Effector memory CD8-positive, alpha-beta T cell (primary cell): ENCODE measurements at regions not wholly inside any gene's neighbourhood (a gene's known extent, or its start where the extent isn't known, plus 50 kb on each side); places are given as distances from the start of the nearest gene placed in this dataset.
A peak's percentile ranks its signal among the peaks of the same experiment; 100 is the strongest.

Source experiments
- ATAC-seq: fragments of 150-1000 bp; cut with Tn5 transposase; replicated peaks from 2 replicates; pipeline ENCODE4 v1.10.0; 2021; ENCODE audit warnings: mild to moderate bottlenecking, moderate library complexity
- DNase-seq, 3 experiments: peaks; one replicate each; pipeline ENCODE4 v3.0.0; 2021
- H3K27ac Mint-ChIP-seq, 2 donors: one replicate each; pipeline ENCODE4 v1.8.0; 2022; ENCODE audit warnings: mild to moderate bottlenecking in 2 of 2, mixed read lengths in 2 of 2, moderate library complexity in 2 of 2
- H3K27me3 Mint-ChIP-seq, 2 donors: one replicate each; pipeline ENCODE4 v1.8.0; 2022; ENCODE audit warnings: mixed read lengths in 2 of 2
- H3K36me3 Mint-ChIP-seq: one replicate; pipeline ENCODE4 v1.8.0; 2022; ENCODE audit warnings: mild to moderate bottlenecking, moderate library complexity, mixed read lengths; ENCODE audit not compliant: insufficient read depth
- H3K4me1 Mint-ChIP-seq, 2 donors: one replicate each; pipeline ENCODE4 v1.8.0; 2022; ENCODE audit warnings: low read depth in 2 of 2, mixed read lengths in 2 of 2
- H3K4me3 Mint-ChIP-seq, 2 donors: one replicate each; pipeline ENCODE4 v1.8.0; 2022; ENCODE audit warnings: mild to moderate bottlenecking in 2 of 2, mixed read lengths in 2 of 2, moderate library complexity in 2 of 2
- H3K9me3 Mint-ChIP-seq, 2 donors: one replicate each; pipeline ENCODE4 v1.8.0; 2022; ENCODE audit warnings: mixed read lengths in 2 of 2

DNA sequence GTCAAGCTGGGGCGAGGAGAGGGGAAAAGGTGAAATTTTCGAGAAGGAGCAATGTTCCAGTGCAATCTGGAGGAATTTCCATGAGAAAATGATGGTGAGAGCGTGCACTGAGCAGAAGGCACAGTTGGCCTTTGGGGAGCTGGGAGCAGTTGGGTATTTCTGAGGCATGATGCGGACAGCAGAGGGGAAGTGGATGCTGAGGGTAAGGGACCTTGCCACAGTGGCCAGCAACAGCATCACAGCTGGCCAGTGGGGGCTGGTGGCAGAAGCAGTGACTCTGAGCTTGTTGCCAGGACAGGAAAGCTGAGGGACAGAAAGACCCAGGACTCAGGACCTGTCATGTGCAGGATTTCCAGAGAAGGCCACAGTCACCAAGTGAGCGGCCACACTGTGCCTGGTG is 98.9 kb downstream of the LSM3 start:
- no peaks in the 10 kb centered on the region for H3K9me3 Mint-ChIP-seq
- no peak for DNase-seq
- peaks cover 8 to 24% of the 10 kb centered on the region in 2 donors for H3K27me3 Mint-ChIP-seq
- no peak overlapping the region for H3K4me3 Mint-ChIP-seq
- H3K27ac Mint-ChIP-seq, result no peak overlapping the region
- ATAC-seq, result no peak
- H3K4me1 Mint-ChIP-seq, result no peaks in the 10 kb centered on the region
- no peaks in the 10 kb centered on the region for H3K36me3 Mint-ChIP-seq

GRCh38 chr3:14278265-14278798 is 99.7 kb downstream of the LSM3 start:
- Mint-ChIP-seq H3K27ac (no peak overlapping the region), H3K4me1 (no peaks in the 10 kb centered on the region), H3K9me3 (no peaks in the 10 kb centered on the region), H3K36me3 (no peaks in the 10 kb centered on the region), H3K27me3 (peaks cover 8 to 23% of the 10 kb centered on the region in 2 donors), H3K4me3 (no peak overlapping the region)
- DNase-seq (no peak), ATAC-seq (no peak)

DNA sequence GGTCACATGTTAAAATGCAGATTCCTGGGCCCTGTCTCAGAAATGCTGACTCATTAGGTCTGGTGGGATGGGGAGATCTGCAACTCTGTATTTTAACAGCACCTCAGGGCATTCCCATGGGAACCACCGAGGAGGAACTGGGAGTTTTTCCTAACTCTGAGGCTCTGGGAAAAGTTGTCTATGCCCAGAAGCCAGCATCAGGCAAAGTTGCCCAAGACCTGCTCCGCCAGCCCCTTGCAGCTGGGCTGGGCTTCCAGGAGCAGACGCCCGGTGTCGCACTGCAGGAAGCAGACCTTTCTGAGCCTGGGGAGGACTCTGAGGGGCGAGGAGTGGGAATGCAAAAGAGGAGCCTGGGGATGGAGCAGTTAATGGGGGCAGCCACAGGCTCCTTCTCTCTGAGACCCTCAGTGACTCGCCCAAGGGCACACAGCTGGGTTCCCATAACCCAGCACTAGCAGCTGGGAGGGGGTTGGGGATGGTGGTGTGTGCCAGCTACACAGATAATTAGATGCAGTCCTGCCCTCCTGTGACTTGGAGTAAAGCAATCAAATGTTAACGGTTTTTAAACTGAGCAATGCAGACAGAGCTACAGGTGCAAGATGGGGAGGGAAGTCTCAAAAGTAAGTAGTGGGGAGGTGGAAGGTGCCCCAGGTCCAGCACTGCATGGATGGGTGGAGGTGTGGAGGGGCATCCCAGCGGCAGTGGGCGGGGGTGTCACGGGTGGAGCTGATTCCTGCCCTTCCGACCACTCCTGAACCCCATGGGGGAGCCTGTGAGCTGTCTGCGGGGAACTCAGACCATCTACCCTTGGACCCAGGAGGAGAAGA is 100.4 kb downstream of the LSM3 start:
- H3K27ac Mint-ChIP-seq, result peak overlapping the region in 1 of 2 donors; percentile 52
- no peaks in the 10 kb centered on the region for H3K9me3 Mint-ChIP-seq
- DNase-seq (no peak), ATAC-seq (no peak)
- no peak overlapping the region for H3K4me3 Mint-ChIP-seq
- H3K36me3 Mint-ChIP-seq, result no peaks in the 10 kb centered on the region
- no peaks in the 10 kb centered on the region for H3K4me1 Mint-ChIP-seq
- H3K27me3 Mint-ChIP-seq, result peaks cover 8 to 23% of the 10 kb centered on the region in 2 donors

GRCh38 chr3:14279626-14280061 is 101.0 kb downstream of the LSM3 start:
- no peaks in the 10 kb centered on the region for H3K4me1 Mint-ChIP-seq
- H3K27ac Mint-ChIP-seq, result peak overlapping the region in 1 of 2 donors; percentile 52
- no peaks in the 10 kb centered on the region for H3K36me3 Mint-ChIP-seq
- ATAC-seq, result no peak
- peaks cover 8 to 23% of the 10 kb centered on the region in 2 donors for H3K27me3 Mint-ChIP-seq
- H3K4me3 Mint-ChIP-seq, result no peak overlapping the region
- DNase-seq, result no peak
- no peaks in the 10 kb centered on the region for H3K9me3 Mint-ChIP-seq

- DNase-seq (no peak), ATAC-seq (no peak)
- no peak overlapping the region for H3K27ac Mint-ChIP-seq
- H3K36me3 Mint-ChIP-seq, result no peaks in the 10 kb centered on the region
- no peaks in the 10 kb centered on the region for H3K4me1 Mint-ChIP-seq
- no peaks in the 10 kb centered on the region for H3K9me3 Mint-ChIP-seq
- H3K27me3 Mint-ChIP-seq, result peaks cover 8 to 21% of the 10 kb centered on the region in 2 donors
- no peak overlapping the region for H3K4me3 Mint-ChIP-seq
Measured at GRCh38 chr3:14280326-14280725, 101.7 kb downstream of the LSM3 start.

DNA sequence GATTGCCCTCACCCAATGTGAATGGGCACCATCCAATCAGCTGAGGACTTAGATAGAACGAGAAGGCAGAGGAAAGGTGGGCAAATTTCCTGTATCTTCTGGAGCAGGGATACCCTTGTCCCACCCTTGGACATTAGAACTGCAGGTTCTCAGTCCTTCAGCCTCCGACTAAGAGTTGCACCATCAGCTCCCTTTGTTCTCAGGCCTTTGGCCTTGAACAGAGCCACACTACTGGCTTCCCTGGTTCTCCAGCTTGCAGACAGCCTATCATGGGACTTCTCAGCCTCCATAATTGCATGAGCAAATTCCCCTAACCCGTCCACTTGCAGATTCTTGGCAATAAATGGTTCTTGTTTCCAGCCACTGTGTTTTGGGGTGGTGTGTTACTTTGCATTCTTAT is 102.4 kb downstream of the LSM3 start:
- H3K36me3 Mint-ChIP-seq, result no peaks in the 10 kb centered on the region
- no peak overlapping the region for H3K27ac Mint-ChIP-seq
- ATAC-seq, result no peak
- H3K4me1 Mint-ChIP-seq, result no peaks in the 10 kb centered on the region
- no peak overlapping the region for H3K4me3 Mint-ChIP-seq
- no peaks in the 10 kb centered on the region for H3K9me3 Mint-ChIP-seq
- no peak for DNase-seq
- peaks cover 8 to 14% of the 10 kb centered on the region in 2 donors for H3K27me3 Mint-ChIP-seq

GRCh38 chr3:14282001-14282705 is 103.5 kb downstream of the LSM3 start:
- no peaks in the 10 kb centered on the region for H3K36me3 Mint-ChIP-seq
- H3K4me3 Mint-ChIP-seq, result no peak overlapping the region
- H3K4me1 Mint-ChIP-seq, result peaks cover 0 to 4% of the 10 kb centered on the region in 2 donors
- no peak for DNase-seq
- peak overlapping the region in 1 of 2 donors; percentile 53 for H3K27ac Mint-ChIP-seq
- peaks cover 6 to 7% of the 10 kb centered on the region in 2 donors for H3K27me3 Mint-ChIP-seq
- H3K9me3 Mint-ChIP-seq, result no peaks in the 10 kb centered on the region
- no peak for ATAC-seq

DNA sequence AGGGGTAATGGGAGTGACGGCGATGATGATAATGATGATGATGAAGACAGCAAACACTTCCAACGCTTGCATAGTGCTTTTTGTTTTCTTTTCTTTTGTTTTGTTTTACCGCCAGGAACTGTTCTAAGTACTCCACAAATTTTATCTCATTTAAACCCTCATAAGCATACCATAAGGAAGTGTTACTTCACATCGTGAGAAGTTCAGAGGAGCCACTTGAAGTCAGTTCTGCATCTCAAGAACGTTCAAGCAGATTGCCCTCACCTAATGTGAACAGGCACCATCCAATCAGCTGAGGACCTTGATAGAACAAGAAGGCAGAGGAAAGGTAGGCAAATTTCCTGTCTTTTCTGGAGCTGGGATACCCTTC is 104.1 kb downstream of the LSM3 start:
- H3K36me3 Mint-ChIP-seq, result no peaks in the 10 kb centered on the region
- no peak overlapping the region for H3K4me3 Mint-ChIP-seq
- H3K27ac Mint-ChIP-seq, result no peak overlapping the region
- ATAC-seq (no peak), DNase-seq (no peak)
- no peaks in the 10 kb centered on the region for H3K9me3 Mint-ChIP-seq
- H3K27me3 Mint-ChIP-seq, result peaks cover 1% of the 10 kb centered on the region in 2 donors
- H3K4me1 Mint-ChIP-seq, result peaks cover 0 to 4% of the 10 kb centered on the region in 2 donors

DNA sequence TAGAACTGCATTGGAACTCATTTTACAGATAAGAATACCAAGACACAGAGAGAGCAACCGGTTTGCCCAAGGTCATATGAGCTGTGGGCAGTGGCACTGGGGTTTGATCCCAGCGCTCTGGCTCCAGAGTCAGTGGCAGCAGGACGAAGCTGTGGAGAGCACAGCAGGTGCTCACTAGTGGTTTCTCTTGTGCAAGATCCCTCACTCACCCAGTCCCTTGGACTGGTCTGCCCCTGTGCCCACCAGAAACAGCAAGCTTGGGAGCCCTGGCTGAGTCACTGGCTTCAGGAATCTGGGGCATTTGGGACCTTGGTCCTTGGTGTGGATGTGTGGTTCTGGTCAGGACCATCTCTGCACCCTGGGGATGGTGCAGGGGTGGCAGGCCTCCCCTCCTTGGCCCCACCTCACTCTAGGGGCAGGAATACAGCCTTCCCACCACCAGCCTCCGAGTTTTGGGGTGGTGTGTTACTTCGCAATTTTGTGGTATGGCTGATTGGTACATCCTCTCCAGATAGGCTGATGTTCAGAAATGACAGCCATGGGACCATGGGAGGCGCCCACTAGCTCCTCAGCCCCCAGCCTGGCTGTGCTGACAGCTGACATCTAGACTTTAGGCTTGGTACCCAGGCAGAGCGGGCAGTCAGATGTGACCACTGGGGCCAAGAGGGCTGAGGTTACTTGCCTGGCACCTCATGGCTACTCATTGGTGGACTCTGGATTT is 104.6 kb downstream of the LSM3 start:
- Mint-ChIP-seq H3K4me1 (peaks cover 0 to 4% of the 10 kb centered on the region in 2 donors), H3K36me3 (no peaks in the 10 kb centered on the region), H3K4me3 (no peak overlapping the region), H3K27me3 (no peaks in the 10 kb centered on the region), H3K27ac (no peak overlapping the region), H3K9me3 (no peaks in the 10 kb centered on the region)
- ATAC-seq (no peak), DNase-seq (no peak)

GRCh38 chr3:14283813-14284438 is 105.3 kb downstream of the LSM3 start:
- no peaks in the 10 kb centered on the region for H3K27me3 Mint-ChIP-seq
- no peaks in the 10 kb centered on the region for H3K9me3 Mint-ChIP-seq
- H3K27ac Mint-ChIP-seq, result no peak overlapping the region
- H3K36me3 Mint-ChIP-seq, result no peaks in the 10 kb centered on the region
- DNase-seq, result no peak
- H3K4me3 Mint-ChIP-seq, result no peak overlapping the region
- H3K4me1 Mint-ChIP-seq, result peaks cover 0 to 4% of the 10 kb centered on the region in 2 donors
- ATAC-seq, result no peak

GRCh38 chr3:14284694-14285547 is 106.3 kb downstream of the LSM3 start:
- H3K4me1 Mint-ChIP-seq, result peaks cover 0 to 4% of the 10 kb centered on the region in 2 donors
- no peaks in the 10 kb centered on the region for H3K27me3 Mint-ChIP-seq
- ATAC-seq (no peak), DNase-seq (no peak)
- no peaks in the 10 kb centered on the region for H3K36me3 Mint-ChIP-seq
- no peak overlapping the region for H3K4me3 Mint-ChIP-seq
- H3K9me3 Mint-ChIP-seq, result no peaks in the 10 kb centered on the region
- no peak overlapping the region for H3K27ac Mint-ChIP-seq

- H3K36me3 Mint-ChIP-seq, result no peaks in the 10 kb centered on the region
- no peak overlapping the region for H3K27ac Mint-ChIP-seq
- DNase-seq (no peak), ATAC-seq (no peak)
- H3K9me3 Mint-ChIP-seq, result no peaks in the 10 kb centered on the region
- H3K4me3 Mint-ChIP-seq, result no peak overlapping the region
- H3K27me3 Mint-ChIP-seq, result peaks cover 0 to 3% of the 10 kb centered on the region in 2 donors
- H3K4me1 Mint-ChIP-seq, result peaks cover 0 to 4% of the 10 kb centered on the region in 2 donors
Measured at GRCh38 chr3:14285548-14285925, 106.9 kb downstream of the LSM3 start.
